ENCODE measurements at regions not wholly inside any gene's neighbourhood (a gene's known extent, or its start where the extent isn't known, plus 50 kb on each side); places are given as distances from the start of the nearest gene placed in this dataset.

- no peak overlapping the region for H3K4me3 ChIP-seq (ENCODE audit: low read length)
- DNase-seq (ENCODE audit: low read depth, low spot score): no peak
These were observed 571.8 kb downstream of the BRD1 start for GRCh38 chr22:49255741-49256318.

GRCh38 chr22:49255154-49255553 is 572.5 kb downstream of the BRD1 start:
- DNase-seq (ENCODE audit: low read depth, low spot score): no peak
- H3K4me3 ChIP-seq (ENCODE audit: low read length): no peak overlapping the region

- H3K4me3 ChIP-seq (ENCODE audit: low read length): no peak overlapping the region
- DNase-seq (ENCODE audit: low read depth, low spot score): no peak
These were observed 574.0 kb downstream of the BRD1 start for GRCh38 chr22:49253656-49254055.

- DNase-seq (ENCODE audit: low read depth, low spot score): no peak
- no peak overlapping the region for H3K4me3 ChIP-seq (ENCODE audit: low read length)
These were observed 576.3 kb downstream of the BRD1 start for GRCh38 chr22:49251371-49251770.

- no peak for DNase-seq (ENCODE audit: low read depth, low spot score)
- H3K4me3 ChIP-seq (ENCODE audit: low read length): no peak overlapping the region
These were observed 580.3 kb downstream of the BRD1 start for GRCh38 chr22:49247194-49247924.

- no peak for DNase-seq (ENCODE audit: low read depth, low spot score)
- H3K4me3 ChIP-seq (ENCODE audit: low read length): no peak overlapping the region
These were observed 582.9 kb downstream of the BRD1 start for GRCh38 chr22:49244466-49245420.

GRCh38 chr22:49243965-49244364 is 583.7 kb downstream of the BRD1 start:
- DNase-seq (ENCODE audit: low read depth, low spot score): no peak
- H3K4me3 ChIP-seq (ENCODE audit: low read length): no peak overlapping the region

- no peak overlapping the region for H3K4me3 ChIP-seq (ENCODE audit: low read length)
- no peak for DNase-seq (ENCODE audit: low read depth, low spot score)
These were observed 584.3 kb downstream of the BRD1 start for GRCh38 chr22:49243335-49243734.

- no peak for DNase-seq (ENCODE audit: low read depth, low spot score)
- no peak overlapping the region for H3K4me3 ChIP-seq (ENCODE audit: low read length)
These were observed 585.2 kb downstream of the BRD1 start for GRCh38 chr22:49242480-49242879.

GRCh38 chr22:49241174-49241851 is 586.4 kb downstream of the BRD1 start:
- DNase-seq (ENCODE audit: low read depth, low spot score): no peak
- no peak overlapping the region for H3K4me3 ChIP-seq (ENCODE audit: low read length)

- DNase-seq (ENCODE audit: low read depth, low spot score): no peak
These were observed 587.2 kb downstream of the BRD1 start for GRCh38 chr22:49240472-49240871.

GRCh38 chr22:49240016-49240380 is 587.7 kb downstream of the BRD1 start:
- DNase-seq (ENCODE audit: low read depth, low spot score): no peak
- H3K4me3 ChIP-seq (ENCODE audit: low read length): no peak overlapping the region

More at GRCh38 chr22:49240472-49240871, 587.2 kb downstream of the BRD1 start:
- no peak overlapping the region for H3K4me3 ChIP-seq (ENCODE audit: low read length)

GRCh38 chr22:49239264-49240015 is 588.2 kb downstream of the BRD1 start:
- no peak for DNase-seq (ENCODE audit: low read depth, low spot score)
- H3K4me3 ChIP-seq (ENCODE audit: low read length): no peak overlapping the region

- no peak overlapping the region for H3K4me3 ChIP-seq (ENCODE audit: low read length)
- no peak for DNase-seq (ENCODE audit: low read depth, low spot score)
These were observed 589.2 kb downstream of the BRD1 start for GRCh38 chr22:49238181-49239141.

GRCh38 chr22:49237703-49238102 is 590.0 kb downstream of the BRD1 start:
- no peak overlapping the region for H3K4me3 ChIP-seq (ENCODE audit: low read length)
- no peak for DNase-seq (ENCODE audit: low read depth, low spot score)

- DNase-seq (ENCODE audit: low read depth, low spot score): no peak
- H3K4me3 ChIP-seq (ENCODE audit: low read length): no peak overlapping the region
These were observed 590.4 kb downstream of the BRD1 start for GRCh38 chr22:49237279-49237678.

- DNase-seq (ENCODE audit: low read depth, low spot score): no peak
- H3K4me3 ChIP-seq (ENCODE audit: low read length): no peak overlapping the region
These were observed 591.1 kb downstream of the BRD1 start for GRCh38 chr22:49236541-49237075.

All from Jurkat, Clone E6-1 (cell line).